GM12872 (cell line): ENCODE measurements at regions not wholly inside any gene's neighbourhood (a gene's known extent, or its start where the extent isn't known, plus 50 kb on each side); places are given as distances from the start of the nearest gene placed in this dataset.

ENCODE experiments used
- CTCF ChIP-seq: IDR thresholded peaks from 3 replicates; pipeline ENCODE4 v1.5.1; 2011; ENCODE audit warnings: low read depth, mild to moderate bottlenecking, low read length, moderate library complexity; ENCODE audit not compliant: insufficient read depth

- TF ChIP-seq CTCF = no peak
These were observed 68.0 kb downstream of the ADRA2C start for GRCh38 chr4:3834186-3834662.

- TF ChIP-seq CTCF = no peak
These were observed 68.7 kb downstream of the ADRA2C start for GRCh38 chr4:3834663-3835521.

- no peak for TF ChIP-seq CTCF
These were observed 69.6 kb downstream of the ADRA2C start for GRCh38 chr4:3835527-3836405.

- no peak for TF ChIP-seq CTCF
These were observed 70.2 kb downstream of the ADRA2C start for GRCh38 chr4:3836406-3836755.

GRCh38 chr4:3836756-3837601 lies 70.8 kb downstream of the ADRA2C start:
- no peak for TF ChIP-seq CTCF

- TF ChIP-seq CTCF = no peak
These were observed 72.5 kb downstream of the ADRA2C start for GRCh38 chr4:3838437-3839380.
